Kidney (tissue), 13 donors: ENCODE measurements at regions not wholly inside any gene's neighbourhood (a gene's known extent, or its start where the extent isn't known, plus 50 kb on each side); places are given as distances from the start of the nearest gene placed in this dataset.

Source experiments
- DNase-seq, 5 donors: peaks; one replicate each; pipeline ENCODE4 v3.0.0-alpha.2; 2013 to 2020
- FAIRE-seq: peaks from 2 replicates; lab custom pipeline; 2012; peaks lifted over from hg19 to GRCh38; lab: Jason Lieb, UNC
- H3K27ac ChIP-seq, 2 donors: one replicate each; pipeline ENCODE4 v1.7.0; 2013; ENCODE audit warnings: low read depth in 2 of 2, low read length in 2 of 2, inconsistent platforms in 1 of 2
- H3K27me3 ChIP-seq: one replicate; pipeline ENCODE4 v1.7.1; 2013; ENCODE audit warnings: low read length, inconsistent platforms; ENCODE audit not compliant: control insufficient read depth, insufficient read depth
- H3K36me3 ChIP-seq, 3 donors: one replicate each; pipeline versions ENCODE4 v1.7.0 to v1.7.1; 2013; ENCODE audit warnings: low read length in 3 of 3, control low read depth in 1 of 3, inconsistent platforms in 1 of 3; ENCODE audit not compliant: insufficient read depth in 3 of 3, control insufficient read depth in 2 of 3
- H3K4me1 ChIP-seq, 3 donors: one replicate each; pipeline versions ENCODE4 v1.7.0 to v1.7.1; 2013; ENCODE audit warnings: low read length in 3 of 3, inconsistent platforms in 1 of 3, low read depth in 1 of 3; ENCODE audit not compliant: control insufficient read depth in 2 of 3, insufficient read depth in 2 of 3
- H3K4me3 ChIP-seq, 3 donors: one replicate each; pipeline versions ENCODE4 v1.7.0 to v1.8.1; 2013; ENCODE audit warnings: low read length in 3 of 3, control low read depth in 1 of 3, inconsistent platforms in 1 of 3
- H3K9ac ChIP-seq, 3 donors: one replicate each; pipeline versions ENCODE4 v1.7.0 to v1.7.1; 2013; ENCODE audit warnings: low read length in 3 of 3, control low read depth in 1 of 3, inconsistent platforms in 1 of 3
- H3K9me3 ChIP-seq, 3 donors: one replicate each; pipeline versions ENCODE4 v1.7.0 to v1.7.1; 2013; ENCODE audit warnings: low read length in 3 of 3, control low read depth in 1 of 3, inconsistent platforms in 1 of 3; ENCODE audit not compliant: control insufficient read depth in 2 of 3, insufficient read depth in 1 of 3
- intact Hi-C: fragments of 100-400 bp; cut with DNase I; formaldehyde crosslinking; loops from one replicate; pipeline ENCODE4 v1.11.1; 2022
- TF ChIP-seq, protein P1 (sequence below): IDR thresholded peaks from 3 replicates; pipeline ENCODE4 v1.5.1; 2012; ENCODE audit warnings: mild to moderate bottlenecking, moderate library complexity, borderline replicate concordance; ENCODE audit not compliant: insufficient read depth; ENCODE audit errors: extremely low read depth
- donor health status: control.
- donor health status: control.
- donor health status: control.
- donor health status: control.
- donor health status: control.
- donor health status: DM: yes; HTN: yes; CAD: no.
- donor health status: Normal renal cell carcinoma (clear cell type).

- Histone ChIP-seq H3K27ac (peak overlapping the region in 1 of 2 donors; percentile 7), H3K27me3 (no peaks in the 10 kb centered on the region), H3K4me1 (no peaks in the 10 kb centered on the region), H3K9ac (no peak overlapping the region), H3K4me3 (peak overlapping the region; percentile 7 to 17 (median 8)), H3K9me3 (no peaks in the 10 kb centered on the region), H3K36me3 (no peaks in the 10 kb centered on the region)
- intact Hi-C loops, result no loop called here
- FAIRE-seq (no peak), DNase-seq (peak; percentile 76 to 95 (median 83))
- TF ChIP-seq, protein P1, sequence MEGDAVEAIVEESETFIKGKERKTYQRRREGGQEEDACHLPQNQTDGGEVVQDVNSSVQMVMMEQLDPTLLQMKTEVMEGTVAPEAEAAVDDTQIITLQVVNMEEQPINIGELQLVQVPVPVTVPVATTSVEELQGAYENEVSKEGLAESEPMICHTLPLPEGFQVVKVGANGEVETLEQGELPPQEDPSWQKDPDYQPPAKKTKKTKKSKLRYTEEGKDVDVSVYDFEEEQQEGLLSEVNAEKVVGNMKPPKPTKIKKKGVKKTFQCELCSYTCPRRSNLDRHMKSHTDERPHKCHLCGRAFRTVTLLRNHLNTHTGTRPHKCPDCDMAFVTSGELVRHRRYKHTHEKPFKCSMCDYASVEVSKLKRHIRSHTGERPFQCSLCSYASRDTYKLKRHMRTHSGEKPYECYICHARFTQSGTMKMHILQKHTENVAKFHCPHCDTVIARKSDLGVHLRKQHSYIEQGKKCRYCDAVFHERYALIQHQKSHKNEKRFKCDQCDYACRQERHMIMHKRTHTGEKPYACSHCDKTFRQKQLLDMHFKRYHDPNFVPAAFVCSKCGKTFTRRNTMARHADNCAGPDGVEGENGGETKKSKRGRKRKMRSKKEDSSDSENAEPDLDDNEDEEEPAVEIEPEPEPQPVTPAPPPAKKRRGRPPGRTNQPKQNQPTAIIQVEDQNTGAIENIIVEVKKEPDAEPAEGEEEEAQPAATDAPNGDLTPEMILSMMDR, result peak; percentile 1
Observed at GRCh38 chr6:113564371-113565171, 292.6 kb upstream of the MARCKS start.

DNA sequence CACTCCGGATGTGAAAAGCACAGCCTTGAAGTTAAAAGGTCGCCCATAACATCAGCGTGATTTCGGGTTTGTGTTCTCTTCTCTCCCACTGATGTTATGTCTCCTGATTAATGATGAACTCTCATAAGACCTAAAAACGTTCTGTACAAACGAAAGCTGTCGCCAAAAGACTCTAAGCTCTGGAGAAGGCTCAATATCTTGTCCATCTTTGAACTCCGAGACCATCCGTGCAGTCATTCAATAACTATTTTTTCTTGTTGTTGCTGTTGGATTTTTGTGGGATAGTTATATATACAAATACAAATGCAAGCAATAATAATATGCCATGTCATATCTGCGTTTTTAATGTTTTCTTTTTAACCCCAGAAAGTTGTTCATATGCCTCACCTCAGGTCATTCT is 291.8 kb upstream of the MARCKS start:
- Histone ChIP-seq H3K27me3 (no peaks in the 10 kb centered on the region), H3K9me3 (no peaks in the 10 kb centered on the region), H3K27ac (peak overlapping the region in 1 of 2 donors; percentile 7), H3K9ac (peak overlapping the region in 1 of 3 donors; percentile 9), H3K4me3 (peak overlapping the region; percentile 8 to 19 (median 17)), H3K36me3 (no peaks in the 10 kb centered on the region), H3K4me1 (no peaks in the 10 kb centered on the region)
- FAIRE-seq (no peak), DNase-seq (peak in 1 of 5 donors; percentile 40)
- intact Hi-C loops, result no loop called here
- TF ChIP-seq, protein P1, result no peak

GRCh38 chr6:113570161-113570560 is 287.0 kb upstream of the MARCKS start:
- FAIRE-seq (no peak), DNase-seq (no peak)
- no peaks in the 10 kb centered on the region for H3K27me3 ChIP-seq
- no peaks in the 10 kb centered on the region for H3K9me3 ChIP-seq
- H3K27ac ChIP-seq, result no peak overlapping the region
- H3K9ac ChIP-seq, result no peak overlapping the region
- intact Hi-C loops, result no loop called here
- TF ChIP-seq, protein P1, result no peak
- H3K4me1 ChIP-seq, result no peaks in the 10 kb centered on the region
- no peak overlapping the region for H3K4me3 ChIP-seq
- H3K36me3 ChIP-seq, result no peaks in the 10 kb centered on the region
